Panc1 (cell line): ENCODE measurements at regions not wholly inside any gene's neighbourhood (a gene's known extent, or its start where the extent isn't known, plus 50 kb on each side); places are given as distances from the start of the nearest gene placed in this dataset.

Experiments
- ATAC-seq: fragments of 200-7000 bp; cut with Tn5 transposase; 2 replicates; pipeline ENCODE4 v1.9.1; 2020; ENCODE audit warnings: mild to moderate bottlenecking, moderate library complexity
- BruUV-seq: library from RNA; stranded (reverse); fragments of 400-500 nt; replicated peaks from 2 replicates; lab custom pipeline; 2021; lab: Mats Ljungman, UMichigan
- CTCF ChIA-PET: fragments of 300-600 bp; sonication (Branson Sonifier 250); formaldehyde crosslinking; loops from one replicate; lab custom pipeline; 2022; ENCODE audit warnings: antibody characterized with exemption; lab: Charles Lee
- POLR2A ChIA-PET: fragments of 300-600 bp; sonication (Branson Sonifier 250); formaldehyde crosslinking; loops from one replicate; lab custom pipeline; 2022; ENCODE audit warnings: antibody characterized with exemption; lab: Charles Lee
- DNase-seq: peaks from one replicate; pipeline ENCODE4 v3.0.0-alpha.2; 2010; ENCODE audit warnings: low read depth, low spot score
- H3K27ac ChIP-seq: 2 replicates; pipeline ENCODE4 v1.5.1; 2011; ENCODE audit warnings: mild to moderate bottlenecking, low read length, inconsistent platforms
- H3K27me3 ChIP-seq: fragments of 200-500 bp; sonication (Bioruptor generic); 2 replicates; pipeline ENCODE4 v1.6.0; 2014; ENCODE audit warnings: low read length, inconsistent platforms; ENCODE audit not compliant: control insufficient read depth, insufficient read depth
- H3K36me3 ChIP-seq: fragments of 200-500 bp; sonication (Bioruptor generic); 2 replicates; pipeline ENCODE4 v1.5.1; 2014; ENCODE audit warnings: inconsistent platforms, mild to moderate bottlenecking, low read length, moderate library complexity; ENCODE audit not compliant: control insufficient read depth, insufficient read depth
- H3K4me1 ChIP-seq: 2 replicates; pipeline ENCODE4 v1.5.1; 2011; ENCODE audit warnings: inconsistent platforms, mild to moderate bottlenecking, low read length, moderate library complexity; ENCODE audit not compliant: control insufficient read depth, insufficient read depth
- H3K4me3 ChIP-seq, 2 experiments: 2 replicates each; pipeline ENCODE4 v1.5.1; 2011 to 2012; ENCODE audit warnings: low read depth in 2 of 2, low read length in 2 of 2, mild to moderate bottlenecking in 2 of 2, inconsistent platforms in 1 of 2, moderate library complexity in 1 of 2
- H3K9me3 ChIP-seq: fragments of 200-500 bp; sonication (Bioruptor generic); 2 replicates; pipeline ENCODE4 v1.5.1; 2014; ENCODE audit warnings: low read depth, mild to moderate bottlenecking, inconsistent platforms, low read length, moderate library complexity; ENCODE audit not compliant: control insufficient read depth, insufficient read depth
- CTCF ChIP-seq: fragments of 450-650 bp; IDR thresholded peaks from 2 replicates; pipeline ENCODE4 v1.5.1; 2017; ENCODE audit warnings: mild to moderate bottlenecking
- POLR2AphosphoS5 ChIP-seq: IDR thresholded peaks from 2 replicates; pipeline ENCODE4 v1.6.1; 2012; ENCODE audit warnings: mild to moderate bottlenecking, low read depth, low read length, moderate library complexity
- REST ChIP-seq, 2 experiments: IDR thresholded peaks; 2 replicates each; pipeline ENCODE4 v1.6.1; 2011 to 2012; ENCODE audit warnings: low read depth in 2 of 2, control low read depth in 1 of 2, low read length in 1 of 2, mild to moderate bottlenecking in 1 of 2, moderate library complexity in 1 of 2; ENCODE audit not compliant: insufficient read depth in 1 of 2
- SIN3A ChIP-seq: IDR thresholded peaks from 2 replicates; pipeline ENCODE4 v1.6.1; 2012; ENCODE audit warnings: low read depth, mild to moderate bottlenecking, low read length, moderate library complexity, borderline replicate concordance; ENCODE audit not compliant: insufficient read depth
- TCF7L2 ChIP-seq: IDR thresholded peaks from 2 replicates; pipeline ENCODE4 v1.6.1; 2011; ENCODE audit warnings: mild to moderate bottlenecking, low read depth, low read length, inconsistent platforms
- in situ Hi-C: cut with HindIII; loops from 2 replicates; pipeline ENCODE4 v1.10.0; 2016; ENCODE audit warnings: low sequenced_read_pairs, low pct_unique_long_range_greater_than_20kb
- intact Hi-C: fragments of 100-400 bp; cut with micrococcal nuclease; formaldehyde crosslinking; loops from one replicate; pipeline ENCODE4 v1.10.0; 2022; ENCODE audit not compliant: unreplicated experiment

GRCh38 chr13:105450784-105451183, 1084.7 kb downstream of the EFNB2 start:
- no peaks in the 10 kb centered on the region for H3K27me3 ChIP-seq
- H3K9me3 ChIP-seq: no peaks in the 10 kb centered on the region
- no peaks in the 10 kb centered on the region for H3K36me3 ChIP-seq
- H3K4me3 ChIP-seq: no peak overlapping the region
- H3K4me1 ChIP-seq: no peaks in the 10 kb centered on the region
- ATAC-seq: no peak
- in situ Hi-C loops (no loop called here), intact Hi-C loops (no loop called here)
- H3K27ac ChIP-seq: no peak overlapping the region
- BruUV-seq: no TSS peak
- ChIA-PET CTCF (no interaction called here), POLR2A (no interaction called here)
- no peak for DNase-seq
- TF ChIP-seq TCF7L2: no peak
- TF ChIP-seq REST (IDR thresholded peaks at IDR 0.05; ENCODE audit: insufficient read depth in 1 of 2, low read depth in 2 of 2, low read length in 1 of 2): no peak
- TF ChIP-seq SIN3A: no peak
- TF ChIP-seq CTCF: no peak
- no peak for TF ChIP-seq POLR2AphosphoS5

GRCh38 chr13:105448811-105449210, 1086.7 kb downstream of the EFNB2 start:
- POLR2A ChIA-PET: no interaction called here
- H3K36me3 ChIP-seq: no peaks in the 10 kb centered on the region
- no peak for TF ChIP-seq REST (IDR thresholded peaks at IDR 0.05; ENCODE audit: insufficient read depth in 1 of 2, low read depth in 2 of 2, low read length in 1 of 2)
- TF ChIP-seq TCF7L2: no peak
- TF ChIP-seq POLR2AphosphoS5: no peak
- TF ChIP-seq SIN3A: no peak
- no peak for TF ChIP-seq CTCF
- H3K9me3 ChIP-seq: no peaks in the 10 kb centered on the region
- no peaks in the 10 kb centered on the region for H3K27me3 ChIP-seq
- H3K27ac ChIP-seq: no peak overlapping the region
- H3K4me3 ChIP-seq: no peak overlapping the region
- intact Hi-C loops (no loop called here), in situ Hi-C loops (no loop called here)
- CTCF ChIA-PET: no interaction called here
- DNase-seq (no peak), ATAC-seq (no peak)
- no peaks in the 10 kb centered on the region for H3K4me1 ChIP-seq
- BruUV-seq: no TSS peak
